ENCODE measurements at regions not wholly inside any gene's neighbourhood (a gene's known extent, or its start where the extent isn't known, plus 50 kb on each side); places are given as distances from the start of the nearest gene placed in this dataset.

GRCh38 chr5:73307645-73308355 is 134.8 kb downstream of the TMEM174 start:
- TF ChIP-seq POLR2A (IDR thresholded peaks at IDR 0.05) (no peak), CTCF (IDR thresholded peaks at IDR 0.05) (no peak)
